Right atrium auricular region (tissue), 2 donors: ENCODE measurements at regions not wholly inside any gene's neighbourhood (a gene's known extent, or its start where the extent isn't known, plus 50 kb on each side); places are given as distances from the start of the nearest gene placed in this dataset.

Experiments
- DNase-seq: peaks from one replicate; pipeline ENCODE4 v3.0.0-alpha.2; 2019; ENCODE audit warnings: low spot score
- H3K27ac ChIP-seq, 2 donors: fragments of 200-600 bp; sonication (generic); 1 replicate in 1 of 2; 2 replicates in 1 of 2; pipeline ENCODE4 v1.5.1; 2016 to 2019
- H3K27me3 ChIP-seq, 2 donors: fragments of 200-600 bp; sonication (generic); one replicate each; pipeline versions ENCODE4 v1.5.1 to v1.6.0; 2017 to 2019
- H3K36me3 ChIP-seq: fragments of 200-600 bp; sonication (generic); one replicate; pipeline ENCODE4 v1.5.1; 2016
- H3K4me1 ChIP-seq, 2 donors: fragments of 200-600 bp; sonication (generic); one replicate each; pipeline versions ENCODE4 v1.5.1 to v1.6.0; 2017 to 2019
- H3K4me3 ChIP-seq, 2 donors: fragments of 200-600 bp; sonication (generic); 1 replicate in 1 of 2; 2 replicates in 1 of 2; pipeline ENCODE4 v1.5.1; 2017 to 2019; ENCODE audit warnings: mild to moderate bottlenecking in 1 of 2, moderate library complexity in 1 of 2
- H3K9me3 ChIP-seq, 2 donors: fragments of 200-600 bp; sonication (generic); one replicate each; pipeline ENCODE4 v1.5.1; 2019
- TF ChIP-seq, protein P1 (sequence below), 2 donors: fragments of 200-600 bp; sonication (generic); IDR thresholded peaks; one replicate each; pipeline ENCODE4 v1.5.1; 2019; ENCODE audit warnings: antibody characterized with exemption in 2 of 2

DNA sequence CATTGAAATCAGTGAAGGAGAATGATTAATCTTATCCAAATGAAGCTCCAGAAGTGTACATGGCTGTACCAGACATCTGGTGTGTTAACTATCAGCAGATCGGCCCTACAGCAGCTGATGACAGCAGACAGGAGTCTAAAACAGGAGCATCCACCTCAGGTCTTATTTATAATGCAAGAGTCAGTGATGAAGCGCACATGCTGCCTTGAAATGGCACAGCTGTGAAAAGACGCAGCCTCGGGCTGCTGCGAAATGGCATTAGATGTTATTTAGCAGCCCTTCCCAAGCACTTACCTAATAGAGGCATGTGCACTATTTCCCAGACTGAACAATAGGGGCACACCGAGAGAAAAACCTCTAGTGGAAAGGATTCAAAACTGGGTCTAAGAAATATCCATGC is 472.3 kb upstream of the CBLB start:
- H3K36me3 ChIP-seq, result no peaks in the 10 kb centered on the region
- H3K27ac ChIP-seq, result no peak overlapping the region
- TF ChIP-seq, protein P1, sequence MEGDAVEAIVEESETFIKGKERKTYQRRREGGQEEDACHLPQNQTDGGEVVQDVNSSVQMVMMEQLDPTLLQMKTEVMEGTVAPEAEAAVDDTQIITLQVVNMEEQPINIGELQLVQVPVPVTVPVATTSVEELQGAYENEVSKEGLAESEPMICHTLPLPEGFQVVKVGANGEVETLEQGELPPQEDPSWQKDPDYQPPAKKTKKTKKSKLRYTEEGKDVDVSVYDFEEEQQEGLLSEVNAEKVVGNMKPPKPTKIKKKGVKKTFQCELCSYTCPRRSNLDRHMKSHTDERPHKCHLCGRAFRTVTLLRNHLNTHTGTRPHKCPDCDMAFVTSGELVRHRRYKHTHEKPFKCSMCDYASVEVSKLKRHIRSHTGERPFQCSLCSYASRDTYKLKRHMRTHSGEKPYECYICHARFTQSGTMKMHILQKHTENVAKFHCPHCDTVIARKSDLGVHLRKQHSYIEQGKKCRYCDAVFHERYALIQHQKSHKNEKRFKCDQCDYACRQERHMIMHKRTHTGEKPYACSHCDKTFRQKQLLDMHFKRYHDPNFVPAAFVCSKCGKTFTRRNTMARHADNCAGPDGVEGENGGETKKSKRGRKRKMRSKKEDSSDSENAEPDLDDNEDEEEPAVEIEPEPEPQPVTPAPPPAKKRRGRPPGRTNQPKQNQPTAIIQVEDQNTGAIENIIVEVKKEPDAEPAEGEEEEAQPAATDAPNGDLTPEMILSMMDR (IDR thresholded peaks at IDR 0.05), result peak in 1 of 2 donors; percentile 10
- H3K4me3 ChIP-seq, result peak overlapping the region in 1 of 2 donors; percentile 5
- H3K27me3 ChIP-seq, result no peaks in the 10 kb centered on the region
- DNase-seq, result no peak
- H3K4me1 ChIP-seq, result no peaks in the 10 kb centered on the region
- no peaks in the 10 kb centered on the region for H3K9me3 ChIP-seq

DNA sequence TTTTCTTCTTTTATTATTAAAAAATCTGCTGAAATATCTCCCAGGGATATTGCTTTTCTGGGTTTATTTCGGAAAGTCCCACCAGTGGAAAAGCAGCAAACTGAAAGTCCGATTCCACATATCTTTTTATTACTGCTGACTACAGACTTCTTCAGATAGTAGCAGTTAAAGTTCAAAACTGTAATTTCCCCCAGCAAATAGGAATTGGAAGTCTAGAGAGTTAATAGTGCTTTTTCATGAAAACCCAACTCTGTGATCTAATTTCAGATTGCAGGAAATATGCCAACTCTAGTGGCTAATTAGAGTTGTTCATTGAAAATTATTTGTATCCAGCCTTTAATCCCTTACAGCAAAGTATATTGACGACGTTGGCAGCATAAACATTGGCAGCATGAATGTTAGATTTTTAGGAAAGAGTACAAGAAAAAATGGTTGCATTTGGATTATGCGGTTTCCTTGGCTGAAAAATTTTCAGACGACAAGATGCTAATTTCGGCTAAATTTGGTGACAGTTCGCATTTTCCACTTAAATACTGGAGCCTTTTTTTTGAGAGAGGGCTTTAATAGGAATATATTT is 472.9 kb upstream of the CBLB start:
- no peaks in the 10 kb centered on the region for H3K9me3 ChIP-seq
- H3K4me1 ChIP-seq, result no peaks in the 10 kb centered on the region
- H3K4me3 ChIP-seq, result peak overlapping the region in 1 of 2 donors; percentile 5
- no peaks in the 10 kb centered on the region for H3K27me3 ChIP-seq
- H3K36me3 ChIP-seq, result no peaks in the 10 kb centered on the region
- no peak overlapping the region for H3K27ac ChIP-seq
- TF ChIP-seq, protein P1 (IDR thresholded peaks at IDR 0.05), result no peak
- no peak for DNase-seq

DNA sequence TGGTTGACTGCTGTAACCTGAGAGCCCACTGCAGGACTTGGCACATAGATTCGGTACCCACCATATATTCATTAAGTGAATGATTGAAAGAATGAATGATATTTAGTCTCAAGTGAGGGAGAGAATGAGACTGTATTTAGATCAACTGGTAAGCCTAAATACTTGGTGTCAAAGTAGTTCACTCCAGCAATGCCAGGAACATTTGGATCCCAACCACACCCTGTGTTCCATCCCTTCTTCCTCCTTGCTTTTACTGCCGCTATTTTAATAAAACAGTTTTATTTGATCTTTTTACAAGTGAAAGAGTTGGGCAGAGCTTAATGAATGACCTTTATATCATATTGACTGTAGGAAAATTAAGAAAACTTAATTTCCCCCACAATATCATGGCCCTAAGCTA is 473.6 kb upstream of the CBLB start:
- no peaks in the 10 kb centered on the region for H3K27me3 ChIP-seq
- H3K36me3 ChIP-seq, result no peaks in the 10 kb centered on the region
- DNase-seq, result no peak
- no peaks in the 10 kb centered on the region for H3K4me1 ChIP-seq
- H3K9me3 ChIP-seq, result no peaks in the 10 kb centered on the region
- H3K27ac ChIP-seq, result no peak overlapping the region
- no peak overlapping the region for H3K4me3 ChIP-seq
- TF ChIP-seq, protein P1 (IDR thresholded peaks at IDR 0.05), result no peak

DNA sequence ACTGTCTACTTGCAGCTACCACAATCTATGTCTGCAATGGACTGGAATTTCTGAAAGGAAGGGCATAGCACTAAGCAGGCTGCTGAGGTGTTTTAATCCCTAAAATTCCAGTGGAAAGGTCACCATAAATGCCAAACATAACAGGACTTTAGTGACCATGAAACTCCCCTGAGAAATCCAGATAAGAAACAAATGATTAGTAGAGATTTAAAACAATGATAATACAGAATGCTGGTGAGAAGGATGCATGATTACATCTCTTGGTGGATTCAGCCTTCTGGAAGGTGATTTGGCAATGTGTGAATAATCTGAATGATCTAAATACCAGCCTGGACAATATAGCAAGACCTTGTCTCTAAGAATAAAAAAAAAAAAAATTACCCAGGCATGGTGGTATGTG is 475.0 kb upstream of the CBLB start:
- DNase-seq, result no peak
- H3K36me3 ChIP-seq, result no peaks in the 10 kb centered on the region
- H3K9me3 ChIP-seq, result no peaks in the 10 kb centered on the region
- H3K27me3 ChIP-seq, result no peaks in the 10 kb centered on the region
- TF ChIP-seq, protein P1 (IDR thresholded peaks at IDR 0.05), result no peak
- H3K27ac ChIP-seq, result no peak overlapping the region
- no peak overlapping the region for H3K4me3 ChIP-seq
- H3K4me1 ChIP-seq, result peaks cover 0 to under 1% of the 10 kb centered on the region in 2 donors

DNA sequence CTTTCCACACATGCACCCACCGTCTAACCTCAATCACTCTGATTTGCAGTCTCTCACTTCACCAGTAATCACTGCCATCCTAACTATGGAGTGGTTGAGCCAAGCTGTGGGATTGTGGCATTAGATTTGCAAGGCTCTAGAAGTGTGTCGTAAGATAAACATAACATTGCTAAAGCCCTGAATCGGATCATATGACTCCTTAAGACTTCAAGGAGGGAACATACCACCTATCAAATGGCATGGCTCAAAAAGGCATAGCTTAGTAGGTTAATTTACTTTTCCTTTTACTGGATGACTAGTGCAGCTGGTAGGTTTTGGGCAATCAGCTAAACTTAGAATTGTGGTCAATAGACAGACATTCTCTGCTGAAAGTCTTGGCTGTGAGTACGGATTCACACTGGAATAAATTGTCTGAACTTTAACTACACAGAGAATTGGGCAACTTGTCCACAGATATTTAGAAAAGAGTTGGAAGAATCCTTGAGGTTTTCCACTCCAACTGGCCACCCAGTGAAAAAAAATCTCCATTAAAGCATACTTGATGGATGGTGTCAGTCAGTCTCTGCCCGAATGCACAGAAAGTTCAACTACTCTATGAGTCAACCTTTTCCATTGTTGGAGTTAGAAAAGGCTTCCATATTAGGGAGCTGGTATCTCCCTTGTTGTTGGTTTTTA is 476.7 kb upstream of the CBLB start:
- H3K27ac ChIP-seq, result peak overlapping the region in 1 of 2 donors; percentile 43
- H3K4me3 ChIP-seq, result no peak overlapping the region
- no peak for DNase-seq
- H3K27me3 ChIP-seq, result no peaks in the 10 kb centered on the region
- peaks cover 0 to 11% of the 10 kb centered on the region in 2 donors for H3K4me1 ChIP-seq
- H3K9me3 ChIP-seq, result no peaks in the 10 kb centered on the region
- TF ChIP-seq, protein P1 (IDR thresholded peaks at IDR 0.05), result no peak
- H3K36me3 ChIP-seq, result no peaks in the 10 kb centered on the region
